ENCODE measurements at regions not wholly inside any gene's neighbourhood (a gene's known extent, or its start where the extent isn't known, plus 50 kb on each side); places are given as distances from the start of the nearest gene placed in this dataset.

DNA sequence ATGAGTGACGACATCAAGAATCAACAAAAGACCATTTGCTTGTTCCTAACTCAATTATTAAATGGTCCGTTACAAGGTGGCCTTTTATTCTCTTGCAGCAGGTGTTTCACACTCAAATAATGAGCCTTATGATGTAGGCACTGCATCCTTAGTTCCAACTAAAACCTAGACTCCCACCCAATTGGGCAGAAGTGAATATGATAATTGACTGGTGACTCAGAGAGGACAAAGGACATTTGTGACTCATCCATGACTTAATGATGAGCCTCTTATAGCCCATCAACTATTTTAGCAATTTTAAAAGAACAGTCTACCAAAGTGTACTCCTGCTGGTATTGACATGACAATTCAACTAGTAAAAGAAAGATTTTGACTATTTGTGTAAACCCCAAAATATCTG lies 1027.8 kb upstream of the PHF14 start:
- no peak for TF ChIP-seq NFIC (IDR thresholded peaks at IDR 0.05)
- TF ChIP-seq, protein P1, sequence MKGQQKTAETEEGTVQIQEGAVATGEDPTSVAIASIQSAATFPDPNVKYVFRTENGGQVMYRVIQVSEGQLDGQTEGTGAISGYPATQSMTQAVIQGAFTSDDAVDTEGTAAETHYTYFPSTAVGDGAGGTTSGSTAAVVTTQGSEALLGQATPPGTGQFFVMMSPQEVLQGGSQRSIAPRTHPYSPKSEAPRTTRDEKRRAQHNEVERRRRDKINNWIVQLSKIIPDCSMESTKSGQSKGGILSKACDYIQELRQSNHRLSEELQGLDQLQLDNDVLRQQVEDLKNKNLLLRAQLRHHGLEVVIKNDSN (IDR thresholded peaks at IDR 0.05), result no peak
- no peak for TF ChIP-seq TCF12 (IDR thresholded peaks at IDR 0.05; ENCODE audit: low read depth)
- no peak for TF ChIP-seq EP300 (IDR thresholded peaks at IDR 0.05; ENCODE audit: borderline replicate concordance)
- no peak for TF ChIP-seq EGR1 (IDR thresholded peaks at IDR 0.05)
- no peak for TF ChIP-seq FOXM1 (IDR thresholded peaks at IDR 0.05; ENCODE audit: borderline replicate concordance, low read depth)
- TF ChIP-seq CREB1 (IDR thresholded peaks at IDR 0.05; ENCODE audit: low read depth), result no peak
- no peak for TF ChIP-seq ZBTB7A (IDR thresholded peaks at IDR 0.05; ENCODE audit: low read depth)
- TF ChIP-seq TAF1 (IDR thresholded peaks at IDR 0.05; ENCODE audit: low read depth), result no peak

DNA sequence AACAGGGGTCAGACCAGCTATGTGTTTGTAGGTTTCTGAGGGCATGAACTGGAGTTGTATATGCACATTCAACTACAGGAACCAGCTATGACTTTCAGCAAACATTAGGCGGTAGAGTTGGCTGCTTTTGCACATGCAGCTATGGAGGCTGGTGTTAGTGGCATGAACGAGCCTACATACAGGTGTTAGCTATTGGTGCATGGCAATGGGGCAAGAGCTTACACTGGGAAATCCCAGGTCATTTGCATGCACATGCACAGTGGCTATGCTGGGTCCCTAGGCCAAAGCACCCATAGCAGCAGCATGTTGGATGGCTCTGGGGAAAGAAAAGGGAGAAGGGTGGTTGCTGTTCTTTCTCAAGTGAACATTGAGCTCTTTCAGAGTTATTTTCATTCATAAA lies 1018.5 kb upstream of the PHF14 start:
- TF ChIP-seq, protein P2, sequence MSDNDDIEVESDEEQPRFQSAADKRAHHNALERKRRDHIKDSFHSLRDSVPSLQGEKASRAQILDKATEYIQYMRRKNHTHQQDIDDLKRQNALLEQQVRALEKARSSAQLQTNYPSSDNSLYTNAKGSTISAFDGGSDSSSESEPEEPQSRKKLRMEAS (IDR thresholded peaks at IDR 0.05), result no peak
- TF ChIP-seq ZBTB7A (IDR thresholded peaks at IDR 0.05; ENCODE audit: low read depth) (no peak), YY1 (IDR thresholded peaks at IDR 0.05; ENCODE audit: low read depth) (no peak), FOXM1 (IDR thresholded peaks at IDR 0.05; ENCODE audit: borderline replicate concordance, low read depth) (no peak), CREB1 (IDR thresholded peaks at IDR 0.05; ENCODE audit: low read depth) (no peak), EP300 (IDR thresholded peaks at IDR 0.05; ENCODE audit: borderline replicate concordance) (no peak), EGR1 (IDR thresholded peaks at IDR 0.05) (no peak), TEAD4 (IDR thresholded peaks at IDR 0.05) (no peak), CEBPB (IDR thresholded peaks at IDR 0.05) (no peak), TAF1 (IDR thresholded peaks at IDR 0.05; ENCODE audit: low read depth) (no peak), NFIC (IDR thresholded peaks at IDR 0.05) (no peak), TCF12 (IDR thresholded peaks at IDR 0.05; ENCODE audit: low read depth) (no peak), RAD21 (IDR thresholded peaks at IDR 0.05; ENCODE audit: low read depth) (no peak)
- TF ChIP-seq, protein P1 (IDR thresholded peaks at IDR 0.05), result no peak
- TF ChIP-seq, protein P3, sequence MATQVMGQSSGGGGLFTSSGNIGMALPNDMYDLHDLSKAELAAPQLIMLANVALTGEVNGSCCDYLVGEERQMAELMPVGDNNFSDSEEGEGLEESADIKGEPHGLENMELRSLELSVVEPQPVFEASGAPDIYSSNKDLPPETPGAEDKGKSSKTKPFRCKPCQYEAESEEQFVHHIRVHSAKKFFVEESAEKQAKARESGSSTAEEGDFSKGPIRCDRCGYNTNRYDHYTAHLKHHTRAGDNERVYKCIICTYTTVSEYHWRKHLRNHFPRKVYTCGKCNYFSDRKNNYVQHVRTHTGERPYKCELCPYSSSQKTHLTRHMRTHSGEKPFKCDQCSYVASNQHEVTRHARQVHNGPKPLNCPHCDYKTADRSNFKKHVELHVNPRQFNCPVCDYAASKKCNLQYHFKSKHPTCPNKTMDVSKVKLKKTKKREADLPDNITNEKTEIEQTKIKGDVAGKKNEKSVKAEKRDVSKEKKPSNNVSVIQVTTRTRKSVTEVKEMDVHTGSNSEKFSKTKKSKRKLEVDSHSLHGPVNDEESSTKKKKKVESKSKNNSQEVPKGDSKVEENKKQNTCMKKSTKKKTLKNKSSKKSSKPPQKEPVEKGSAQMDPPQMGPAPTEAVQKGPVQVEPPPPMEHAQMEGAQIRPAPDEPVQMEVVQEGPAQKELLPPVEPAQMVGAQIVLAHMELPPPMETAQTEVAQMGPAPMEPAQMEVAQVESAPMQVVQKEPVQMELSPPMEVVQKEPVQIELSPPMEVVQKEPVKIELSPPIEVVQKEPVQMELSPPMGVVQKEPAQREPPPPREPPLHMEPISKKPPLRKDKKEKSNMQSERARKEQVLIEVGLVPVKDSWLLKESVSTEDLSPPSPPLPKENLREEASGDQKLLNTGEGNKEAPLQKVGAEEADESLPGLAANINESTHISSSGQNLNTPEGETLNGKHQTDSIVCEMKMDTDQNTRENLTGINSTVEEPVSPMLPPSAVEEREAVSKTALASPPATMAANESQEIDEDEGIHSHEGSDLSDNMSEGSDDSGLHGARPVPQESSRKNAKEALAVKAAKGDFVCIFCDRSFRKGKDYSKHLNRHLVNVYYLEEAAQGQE (IDR thresholded peaks at IDR 0.05; ENCODE audit: low read depth), result no peak

DNA sequence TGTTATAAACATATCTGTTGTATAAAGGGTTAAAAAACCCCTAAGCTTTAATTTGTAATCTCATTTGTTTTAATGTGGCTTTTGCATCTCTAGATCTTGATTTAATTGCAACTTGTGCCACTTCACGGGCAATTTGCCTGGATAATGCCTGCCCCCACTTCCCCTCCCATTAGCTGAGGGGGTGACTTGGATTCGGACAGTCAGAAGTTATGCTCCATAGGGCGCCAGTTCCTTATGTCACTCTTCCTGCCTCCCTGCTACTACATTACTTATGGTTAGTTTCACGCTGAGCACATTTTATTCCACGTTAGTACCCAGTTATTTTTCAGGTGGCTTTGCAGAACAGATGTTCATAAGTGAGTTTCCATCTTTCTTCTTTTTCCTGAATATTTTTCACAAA lies 1015.2 kb upstream of the PHF14 start:
- TF ChIP-seq TCF12 (IDR thresholded peaks at IDR 0.05; ENCODE audit: low read depth) (no peak), TEAD4 (IDR thresholded peaks at IDR 0.05) (no peak), RAD21 (IDR thresholded peaks at IDR 0.05; ENCODE audit: low read depth) (no peak)
- TF ChIP-seq, protein P2 (IDR thresholded peaks at IDR 0.05), result no peak

DNA sequence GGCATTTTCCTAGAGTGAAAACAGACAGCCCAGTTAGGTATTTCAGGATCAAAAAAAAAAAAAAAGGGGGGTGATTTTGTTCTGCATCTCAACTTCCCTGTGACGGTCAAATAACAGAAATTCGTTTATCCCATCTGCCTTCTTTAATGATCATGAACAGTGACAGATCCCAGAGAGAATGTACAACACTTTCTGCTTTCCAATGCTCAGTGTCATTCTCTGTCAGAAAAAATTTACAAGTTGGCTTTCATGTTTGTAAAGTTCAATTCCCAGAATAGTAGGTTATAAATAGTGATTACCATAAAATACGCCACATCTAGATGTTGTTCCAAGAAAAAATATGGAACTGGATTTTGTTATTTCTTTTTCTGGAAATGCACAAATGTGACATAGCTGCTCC lies 1013.2 kb upstream of the PHF14 start:
- TF ChIP-seq EGR1 (IDR thresholded peaks at IDR 0.05), result no peak
- TF ChIP-seq FOXM1 (IDR thresholded peaks at IDR 0.05; ENCODE audit: borderline replicate concordance, low read depth), result no peak
- TF ChIP-seq CEBPB (IDR thresholded peaks at IDR 0.05), result no peak
- no peak for TF ChIP-seq NFIC (IDR thresholded peaks at IDR 0.05)
- TF ChIP-seq, protein P1 (IDR thresholded peaks at IDR 0.05), result no peak
- TF ChIP-seq TAF1 (IDR thresholded peaks at IDR 0.05; ENCODE audit: low read depth), result no peak
- TF ChIP-seq TCF12 (IDR thresholded peaks at IDR 0.05; ENCODE audit: low read depth), result no peak
- no peak for TF ChIP-seq EP300 (IDR thresholded peaks at IDR 0.05; ENCODE audit: borderline replicate concordance)
- TF ChIP-seq, protein P3 (IDR thresholded peaks at IDR 0.05; ENCODE audit: low read depth), result no peak
- no peak for TF ChIP-seq RAD21 (IDR thresholded peaks at IDR 0.05; ENCODE audit: low read depth)
- no peak for TF ChIP-seq CREB1 (IDR thresholded peaks at IDR 0.05; ENCODE audit: low read depth)
- no peak for TF ChIP-seq YY1 (IDR thresholded peaks at IDR 0.05; ENCODE audit: low read depth)
- TF ChIP-seq ZBTB7A (IDR thresholded peaks at IDR 0.05; ENCODE audit: low read depth), result no peak
- TF ChIP-seq TEAD4 (IDR thresholded peaks at IDR 0.05), result no peak
- TF ChIP-seq, protein P2 (IDR thresholded peaks at IDR 0.05), result no peak

DNA sequence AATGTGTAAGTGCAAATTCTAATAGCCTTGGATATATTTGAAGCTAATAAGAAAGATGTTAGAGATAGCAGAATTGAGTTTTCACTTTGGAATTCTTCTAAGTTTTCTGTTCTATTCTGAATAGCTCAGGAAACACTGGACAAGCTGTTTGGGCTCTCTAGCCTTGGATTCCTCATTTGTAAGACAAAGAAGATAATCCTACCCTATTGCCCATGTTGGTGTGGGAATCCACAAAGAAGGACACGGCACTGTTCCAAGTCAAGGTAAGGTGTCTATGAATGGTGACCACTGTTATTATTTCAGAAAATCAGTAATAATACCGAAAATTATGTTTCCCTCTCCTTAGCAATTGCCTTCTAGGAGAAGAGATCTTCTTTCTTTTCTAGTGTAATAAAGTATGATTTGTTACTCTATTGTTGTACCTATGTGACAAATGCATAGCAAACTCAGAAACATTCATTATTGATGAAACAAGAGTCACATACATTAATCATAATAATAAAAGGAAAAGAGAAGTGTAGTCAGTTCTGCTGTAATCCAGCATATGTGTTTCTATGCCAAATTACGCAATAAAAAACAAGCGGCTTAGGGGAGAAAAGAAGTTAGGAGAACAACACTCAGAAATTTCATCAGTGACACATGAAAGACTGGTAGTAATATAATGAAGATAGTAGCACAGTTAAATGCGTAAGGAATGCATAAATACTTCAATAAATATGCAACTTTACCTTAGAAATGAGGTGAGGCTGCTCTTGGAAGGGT lies 1012.3 kb upstream of the PHF14 start:
- no peak for TF ChIP-seq TEAD4 (IDR thresholded peaks at IDR 0.05)
- no peak for TF ChIP-seq CEBPB (IDR thresholded peaks at IDR 0.05)
- TF ChIP-seq YY1 (IDR thresholded peaks at IDR 0.05; ENCODE audit: low read depth), result no peak
- no peak for TF ChIP-seq RAD21 (IDR thresholded peaks at IDR 0.05; ENCODE audit: low read depth)
- no peak for TF ChIP-seq FOXM1 (IDR thresholded peaks at IDR 0.05; ENCODE audit: borderline replicate concordance, low read depth)
- no peak for TF ChIP-seq TCF12 (IDR thresholded peaks at IDR 0.05; ENCODE audit: low read depth)
- TF ChIP-seq EP300 (IDR thresholded peaks at IDR 0.05; ENCODE audit: borderline replicate concordance), result no peak
- TF ChIP-seq, protein P2 (IDR thresholded peaks at IDR 0.05), result no peak
- TF ChIP-seq, protein P3 (IDR thresholded peaks at IDR 0.05; ENCODE audit: low read depth), result no peak
- no peak for TF ChIP-seq NFIC (IDR thresholded peaks at IDR 0.05)
- TF ChIP-seq, protein P1 (IDR thresholded peaks at IDR 0.05), result no peak
- TF ChIP-seq EGR1 (IDR thresholded peaks at IDR 0.05), result no peak
- no peak for TF ChIP-seq TAF1 (IDR thresholded peaks at IDR 0.05; ENCODE audit: low read depth)
- TF ChIP-seq ZBTB7A (IDR thresholded peaks at IDR 0.05; ENCODE audit: low read depth), result no peak
- no peak for TF ChIP-seq CREB1 (IDR thresholded peaks at IDR 0.05; ENCODE audit: low read depth)

All from Ishikawa (cell line).